Cardiac muscle cell (in vitro differentiated cells and primary cell): ENCODE measurements at regions not wholly inside any gene's neighbourhood (a gene's known extent, or its start where the extent isn't known, plus 50 kb on each side); places are given as distances from the start of the nearest gene placed in this dataset.

Source experiments
- DNase-seq, 2 donors: peaks; one replicate each; pipeline versions ENCODE4 v3.0.0 to v3.0.0-alpha.2; 2010 to 2017; ENCODE audit warnings: low read depth in 1 of 2, low spot score in 1 of 2
- H3K27ac ChIP-seq: fragments of 200-600 bp; sonication (generic); 2 replicates; pipeline ENCODE4 v1.5.1; 2016
- H3K27me3 ChIP-seq: fragments of 200-600 bp; sonication (generic); 2 replicates; pipeline ENCODE4 v1.6.0; 2016; ENCODE audit warnings: control low read depth
- H3K36me3 ChIP-seq: fragments of 200-600 bp; sonication (generic); 2 replicates; pipeline ENCODE4 v1.5.1; 2016; ENCODE audit warnings: control low read depth
- H3K4me1 ChIP-seq: fragments of 200-600 bp; sonication (generic); 2 replicates; pipeline ENCODE4 v1.8.1; 2017; ENCODE audit warnings: low read depth, mild to moderate bottlenecking, mixed run types
- H3K4me3 ChIP-seq: fragments of 200-600 bp; sonication (generic); 2 replicates; pipeline ENCODE4 v1.5.1; 2016; ENCODE audit warnings: mild to moderate bottlenecking
- H3K9me3 ChIP-seq: fragments of 200-600 bp; sonication (generic); 2 replicates; pipeline ENCODE4 v1.5.1; 2017; ENCODE audit warnings: low read depth, mild to moderate bottlenecking, control low read depth
- CTCF ChIP-seq: IDR thresholded peaks from 2 replicates; pipeline ENCODE4 v1.5.1; 2012; ENCODE audit warnings: low read depth, mild to moderate bottlenecking, low read length

GRCh38 chr5:65085516-65085850 lies 316.8 kb downstream of the CWC27 start:
- Histone ChIP-seq H3K9me3 (no peaks in the 10 kb centered on the region), H3K27me3 (no peaks in the 10 kb centered on the region), H3K36me3 (no peaks in the 10 kb centered on the region), H3K4me1 (peaks cover 9% of the 10 kb centered on the region), H3K4me3 (no peak overlapping the region), H3K27ac (no peak overlapping the region)
- TF ChIP-seq CTCF, result no peak
- no peak for DNase-seq

- no peak overlapping the region for H3K27ac ChIP-seq
- DNase-seq, result no peak
- no peaks in the 10 kb centered on the region for H3K36me3 ChIP-seq
- H3K27me3 ChIP-seq, result no peaks in the 10 kb centered on the region
- H3K9me3 ChIP-seq, result no peaks in the 10 kb centered on the region
- peaks cover 9% of the 10 kb centered on the region for H3K4me1 ChIP-seq
- H3K4me3 ChIP-seq, result no peak overlapping the region
- TF ChIP-seq CTCF, result no peak
These were observed 317.6 kb downstream of the CWC27 start for GRCh38 chr5:65086234-65086890.

- no peak overlapping the region for H3K27ac ChIP-seq
These were observed 318.4 kb downstream of the CWC27 start for GRCh38 chr5:65087154-65087553.

GRCh38 chr5:65094279-65094678 lies 325.5 kb downstream of the CWC27 start:
- no peak overlapping the region for H3K27ac ChIP-seq
- no peaks in the 10 kb centered on the region for H3K9me3 ChIP-seq
- H3K4me1 ChIP-seq, result no peaks in the 10 kb centered on the region
- TF ChIP-seq CTCF, result no peak
- DNase-seq, result no peak
- H3K4me3 ChIP-seq, result no peak overlapping the region
- H3K27me3 ChIP-seq, result no peaks in the 10 kb centered on the region
- no peaks in the 10 kb centered on the region for H3K36me3 ChIP-seq

More at GRCh38 chr5:65087154-65087553, 318.4 kb downstream of the CWC27 start:
- no peaks in the 10 kb centered on the region for H3K36me3 ChIP-seq
- DNase-seq, result no peak
- no peak overlapping the region for H3K4me3 ChIP-seq
- no peaks in the 10 kb centered on the region for H3K9me3 ChIP-seq
- peaks cover 9% of the 10 kb centered on the region for H3K4me1 ChIP-seq
- H3K27me3 ChIP-seq, result no peaks in the 10 kb centered on the region
- TF ChIP-seq CTCF, result no peak

GRCh38 chr5:65098393-65098792 lies 329.7 kb downstream of the CWC27 start:
- Histone ChIP-seq H3K27me3 (no peaks in the 10 kb centered on the region), H3K9me3 (no peaks in the 10 kb centered on the region), H3K27ac (no peak overlapping the region), H3K4me3 (no peak overlapping the region), H3K36me3 (no peaks in the 10 kb centered on the region), H3K4me1 (no peaks in the 10 kb centered on the region)
- no peak for TF ChIP-seq CTCF
- DNase-seq, result no peak
